ENCODE measurements at regions not wholly inside any gene's neighbourhood (a gene's known extent, or its start where the extent isn't known, plus 50 kb on each side); places are given as distances from the start of the nearest gene placed in this dataset.

DNA sequence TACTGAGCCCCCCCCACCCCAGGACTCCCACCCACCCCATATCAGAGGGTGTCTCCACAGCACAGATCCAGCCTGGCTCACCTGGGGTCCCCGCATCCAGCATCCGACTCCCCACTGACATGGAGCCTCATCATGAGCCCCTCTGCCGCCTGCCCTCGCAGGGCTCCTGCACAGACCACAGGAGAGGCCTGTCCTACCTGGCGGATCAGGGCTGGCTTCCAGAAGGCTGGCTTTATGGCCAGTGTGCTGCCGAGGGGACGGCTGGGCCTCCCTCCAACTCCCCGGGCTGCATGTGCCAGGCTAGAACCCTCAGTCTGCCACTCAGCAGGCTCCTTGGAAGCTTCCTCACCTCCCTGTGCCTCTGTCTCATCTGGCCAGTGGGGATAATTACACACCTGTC lies 119.0 kb downstream of the RFLNA start:
- DNase-seq (ENCODE audit: low read depth in 2 of 2), result no peak

DNA sequence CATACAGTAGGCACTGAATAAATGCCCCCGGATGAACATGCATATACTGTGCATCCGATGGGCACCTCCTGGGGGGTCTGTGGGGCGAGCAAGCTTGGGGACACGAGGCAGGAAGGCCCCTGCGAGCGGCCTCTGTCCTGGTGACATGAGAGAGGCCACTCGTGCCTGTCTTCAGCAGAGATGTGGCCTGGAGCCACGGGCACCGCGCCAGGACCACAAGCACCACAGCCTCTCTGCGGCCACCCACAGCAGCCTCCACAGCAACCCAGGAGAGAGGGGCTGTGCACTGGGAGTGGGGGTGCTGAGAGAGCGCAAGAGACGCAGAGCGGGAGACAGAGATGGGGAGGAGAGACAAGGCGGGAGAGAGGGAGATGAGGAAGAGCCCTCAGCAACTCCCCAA lies 118.5 kb downstream of the RFLNA start:
- no peak for DNase-seq (ENCODE audit: low read depth in 2 of 2)

DNA sequence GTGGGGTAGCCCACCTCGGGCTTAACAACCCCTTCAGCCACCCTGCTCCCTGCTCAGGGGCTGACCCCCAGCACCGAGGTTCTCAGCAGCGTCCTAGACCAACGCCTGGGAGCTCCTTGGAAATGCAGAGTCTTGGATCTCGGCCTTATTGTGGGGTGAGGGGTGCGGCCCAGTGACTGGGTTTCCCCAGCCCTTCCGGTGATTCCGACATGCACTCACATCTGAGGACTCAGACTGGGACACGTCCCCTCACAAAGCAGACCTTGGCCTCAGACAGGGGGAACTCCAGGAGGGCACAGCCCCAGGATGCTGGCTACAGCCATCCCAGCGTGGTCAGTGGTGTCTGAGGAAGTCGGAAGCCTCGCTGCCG lies 117.7 kb downstream of the RFLNA start:
- DNase-seq (ENCODE audit: low read depth in 2 of 2), result no peak

DNA sequence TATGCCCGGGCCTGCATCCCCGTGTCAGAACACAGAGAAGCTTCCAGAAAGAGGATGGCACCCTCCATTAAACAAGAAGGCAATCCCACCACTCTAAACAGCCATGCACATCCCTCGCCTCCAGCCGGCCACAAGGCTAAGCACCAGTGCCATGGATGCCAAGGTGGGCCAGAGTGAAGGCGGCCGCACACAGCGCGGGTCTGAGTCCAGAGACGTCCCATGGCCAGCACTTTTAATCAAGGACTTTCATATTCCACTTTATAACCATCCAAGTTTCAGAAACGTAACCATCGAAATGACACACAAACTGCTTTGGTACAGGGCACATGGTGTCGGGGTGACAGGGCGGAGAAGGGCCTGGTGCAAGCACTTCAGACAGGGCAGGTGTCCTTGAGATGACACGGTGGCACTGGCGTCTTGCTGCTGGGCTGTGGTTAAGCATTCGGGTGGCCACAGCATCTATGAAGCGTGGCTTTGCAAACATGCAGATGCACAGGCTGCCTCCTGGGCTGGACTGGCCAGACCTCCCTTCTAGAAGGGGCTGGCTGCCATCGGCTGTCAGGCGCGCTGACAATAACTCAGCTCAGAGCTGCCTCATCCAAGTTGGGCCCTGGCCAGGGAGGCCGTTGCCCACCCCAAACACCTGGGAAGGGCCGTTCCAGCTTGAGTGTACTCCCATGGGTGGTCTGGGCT lies 117.2 kb downstream of the RFLNA start:
- DNase-seq (ENCODE audit: low read depth in 2 of 2), result no peak

DNA sequence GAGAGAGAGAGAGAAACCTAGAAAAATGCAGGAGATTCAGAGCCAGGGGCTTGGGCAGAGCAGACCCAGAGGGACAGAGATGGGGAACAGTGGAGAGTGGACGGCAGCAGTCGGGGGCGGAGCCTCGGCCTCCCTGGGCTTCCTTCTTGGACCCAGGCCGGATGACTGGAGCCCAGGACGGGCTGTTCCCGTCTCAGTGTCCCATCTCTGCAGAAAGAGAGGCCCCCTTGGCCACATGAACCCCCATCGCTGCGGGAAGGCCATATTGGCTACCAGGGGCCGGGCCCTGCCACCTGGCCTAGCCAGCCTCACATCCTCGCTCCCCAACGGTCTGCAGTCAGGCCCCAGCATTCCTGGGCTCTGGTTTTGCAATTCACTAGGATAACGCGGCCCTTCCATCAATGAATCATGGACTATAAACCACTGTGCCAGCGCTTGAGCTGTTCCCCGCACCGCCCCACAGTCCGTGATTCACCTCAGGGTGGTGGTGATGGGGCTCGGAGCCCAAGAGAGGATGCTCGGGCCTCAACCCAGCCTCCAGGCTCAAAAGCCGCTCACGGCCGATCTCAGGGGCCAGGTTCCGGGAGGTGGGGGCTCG lies 116.5 kb downstream of the RFLNA start:
- DNase-seq (ENCODE audit: low read depth in 2 of 2), result no peak

DNA sequence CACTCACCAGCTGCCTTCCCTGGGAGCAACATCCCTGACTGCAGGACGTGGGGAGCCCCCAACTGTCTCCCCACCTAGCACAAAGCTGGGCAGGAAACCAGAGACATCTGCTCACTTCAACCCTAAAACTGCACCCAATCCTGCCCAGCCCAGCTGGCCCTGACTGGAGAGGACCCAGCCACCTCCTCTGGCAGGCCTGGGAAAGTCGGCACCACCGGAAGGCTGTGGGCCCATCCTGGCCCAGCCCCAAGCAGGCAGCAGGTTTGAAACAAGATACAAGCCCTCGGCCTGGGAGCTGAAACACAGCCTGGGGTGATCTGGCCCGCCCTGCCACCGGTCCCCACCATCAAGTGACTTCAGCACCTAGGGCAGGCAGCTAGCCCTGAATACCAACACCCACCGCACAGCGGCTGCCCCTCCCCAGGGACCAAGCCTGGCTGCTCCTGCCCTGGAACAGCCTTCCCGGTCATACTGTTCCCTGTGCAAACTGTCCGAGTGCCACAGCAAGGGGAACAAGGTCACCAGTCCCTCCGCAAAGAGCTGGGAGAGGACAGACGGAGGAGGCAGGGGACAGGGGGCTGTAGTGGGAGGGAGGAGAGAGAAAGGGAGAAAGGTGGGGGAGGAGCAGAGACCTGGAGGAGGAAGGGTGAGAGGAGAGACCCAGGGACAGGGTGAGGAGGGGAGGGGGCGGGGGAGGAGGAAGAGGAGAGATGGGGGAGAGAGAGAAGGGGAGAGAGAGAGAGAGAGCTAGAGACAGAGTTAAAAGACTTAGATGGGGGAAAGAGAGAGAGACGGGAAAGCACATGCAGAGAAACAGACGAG lies 115.7 kb downstream of the RFLNA start:
- DNase-seq (ENCODE audit: low read depth in 2 of 2), result no peak

DNA sequence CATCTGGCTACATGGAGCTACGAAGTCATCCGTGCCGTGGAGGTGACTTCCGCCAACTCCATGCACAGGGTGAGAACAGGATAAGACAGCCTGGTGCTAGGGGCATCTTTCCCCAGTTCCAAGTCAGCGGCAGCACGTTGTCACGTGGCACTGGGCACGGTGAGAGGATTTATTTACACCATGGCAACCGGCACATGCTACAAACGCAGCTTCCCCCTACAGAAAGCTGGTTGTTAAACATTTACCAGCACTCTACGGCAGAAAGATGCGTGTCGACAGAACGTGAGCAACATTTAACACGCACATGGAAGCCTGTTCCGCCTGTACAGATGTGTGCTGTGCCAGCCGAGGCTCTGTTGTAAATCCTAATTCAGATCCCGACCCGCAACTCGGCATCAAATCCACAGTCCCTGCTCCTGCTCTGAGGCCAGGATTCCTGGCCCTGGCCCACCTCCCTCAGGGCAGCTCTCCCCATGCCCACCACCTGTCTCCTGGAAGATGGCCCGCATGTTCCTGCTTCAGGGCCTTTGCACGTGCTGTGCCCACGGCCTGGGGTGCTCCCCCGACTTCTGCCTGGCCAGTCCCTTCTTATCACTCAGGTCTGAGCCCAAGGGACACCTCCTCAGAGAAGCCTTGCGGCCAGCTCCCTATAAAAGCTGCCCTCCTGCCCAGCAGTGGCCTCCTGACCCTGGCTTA lies 114.1 kb downstream of the RFLNA start:
- DNase-seq (ENCODE audit: low read depth in 2 of 2), result no peak

DNA sequence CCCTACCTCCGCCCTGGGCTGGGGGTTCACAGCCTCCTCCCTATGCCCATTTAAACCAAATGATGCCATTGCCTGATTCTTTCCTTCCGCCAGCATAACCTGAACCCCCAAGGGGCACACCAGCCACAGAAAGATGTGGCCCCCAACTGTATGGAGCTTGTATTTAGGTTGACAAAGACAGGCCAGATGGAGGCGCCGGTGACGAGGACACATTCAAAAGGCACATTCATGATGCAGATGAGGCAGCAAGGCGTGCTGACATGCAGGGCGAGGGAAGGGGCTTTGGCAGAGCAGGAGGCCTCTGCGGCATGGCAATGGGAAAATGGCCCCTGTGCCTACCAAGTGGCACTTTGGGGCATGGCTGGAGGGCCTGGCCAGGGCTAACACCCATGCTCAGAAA lies 112.2 kb downstream of the RFLNA start:
- no peak for DNase-seq (ENCODE audit: low read depth in 2 of 2)

DNA sequence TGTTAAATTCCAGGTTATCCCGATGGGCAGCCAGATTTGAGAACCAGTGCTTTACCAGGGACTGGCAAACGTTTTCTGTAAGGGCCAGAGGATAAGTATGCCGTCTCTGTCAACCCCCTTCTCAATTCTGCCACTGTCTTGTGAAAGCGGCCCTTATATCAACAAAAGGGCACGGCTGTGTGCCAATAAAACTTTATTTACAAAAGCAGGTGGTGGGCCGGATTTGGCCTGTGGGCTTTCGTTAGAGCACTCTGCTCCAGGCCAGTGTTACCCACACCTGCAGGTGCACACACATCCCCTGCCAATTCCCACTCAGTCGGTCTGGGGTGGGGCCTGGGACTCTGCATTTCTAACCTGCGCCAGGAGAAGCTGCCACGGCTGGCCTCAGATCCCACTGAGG lies 111.2 kb downstream of the RFLNA start:
- no peak for DNase-seq (ENCODE audit: low read depth in 2 of 2)

DNA sequence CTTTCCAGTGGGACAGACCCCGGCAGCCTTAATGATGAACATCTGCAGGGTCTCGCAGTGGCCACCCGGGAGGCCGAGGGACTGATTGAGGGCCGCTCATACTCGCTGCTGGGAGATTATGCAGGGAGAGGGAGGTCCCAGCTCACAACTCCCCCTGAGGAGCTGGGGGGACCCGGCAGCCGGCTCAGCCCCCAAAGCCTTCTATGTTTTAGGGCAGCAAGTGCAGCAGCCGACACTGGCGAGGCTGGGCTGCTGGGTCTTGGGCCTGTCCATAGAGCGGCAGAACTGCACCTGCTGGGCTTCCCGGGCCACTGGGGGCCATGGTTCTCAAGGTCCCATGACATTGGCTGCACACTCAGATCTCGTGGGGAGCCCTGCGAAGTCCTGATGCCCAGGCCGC lies 110.7 kb downstream of the RFLNA start:
- DNase-seq (ENCODE audit: low read depth in 2 of 2), result no peak

DNA sequence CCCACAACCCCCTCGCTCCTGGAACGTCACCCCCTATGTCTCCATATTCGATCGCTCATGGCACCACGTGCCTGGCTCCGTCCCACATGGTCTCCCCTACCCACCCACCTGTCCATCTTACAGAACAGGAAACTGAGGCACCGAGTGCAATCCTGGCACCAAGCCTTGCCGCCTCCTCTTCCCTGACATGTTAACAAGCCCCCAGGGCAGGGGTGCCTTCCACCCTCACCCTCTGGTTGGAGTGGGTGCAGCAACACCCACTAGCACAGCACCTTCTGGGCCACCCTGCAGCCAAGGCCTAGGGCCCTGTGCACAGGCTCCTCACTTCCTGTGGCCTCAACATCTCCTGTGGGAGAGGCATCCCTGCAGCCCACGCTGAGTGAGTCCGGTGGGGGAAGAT lies 110.3 kb downstream of the RFLNA start:
- no peak for DNase-seq (ENCODE audit: low read depth in 2 of 2)

DNA sequence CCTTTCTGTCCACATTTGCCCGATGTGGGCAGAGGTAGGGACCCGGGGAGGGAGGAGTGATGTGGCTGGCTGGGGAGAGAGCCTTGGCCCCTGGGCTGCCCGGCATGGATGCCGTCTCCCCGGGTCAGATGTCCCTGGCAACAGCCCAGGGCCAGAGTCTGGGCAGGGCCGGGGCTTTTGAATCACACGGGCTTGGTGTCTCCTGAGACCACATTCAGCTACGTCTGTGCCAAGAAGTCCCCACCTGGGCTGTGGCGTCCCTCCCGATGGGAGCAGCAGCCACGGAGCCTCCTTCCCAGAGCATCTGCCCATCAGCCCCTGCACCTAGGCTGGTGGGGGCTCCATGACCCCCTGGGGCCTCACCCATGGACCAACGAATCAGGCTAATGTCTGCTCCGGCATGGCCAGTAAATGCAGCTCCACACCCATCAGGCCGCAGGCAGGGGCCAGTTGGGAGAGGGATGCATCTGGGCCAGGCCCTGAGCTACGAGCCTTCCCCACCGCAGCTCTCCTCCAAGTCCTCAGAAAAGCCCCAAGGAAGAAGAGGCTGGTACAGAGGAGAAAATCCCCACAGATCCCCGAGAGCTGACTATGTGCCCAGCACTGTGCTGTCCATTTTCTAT lies 109.4 kb downstream of the RFLNA start:
- no peak for DNase-seq (ENCODE audit: low read depth in 2 of 2)

DNA sequence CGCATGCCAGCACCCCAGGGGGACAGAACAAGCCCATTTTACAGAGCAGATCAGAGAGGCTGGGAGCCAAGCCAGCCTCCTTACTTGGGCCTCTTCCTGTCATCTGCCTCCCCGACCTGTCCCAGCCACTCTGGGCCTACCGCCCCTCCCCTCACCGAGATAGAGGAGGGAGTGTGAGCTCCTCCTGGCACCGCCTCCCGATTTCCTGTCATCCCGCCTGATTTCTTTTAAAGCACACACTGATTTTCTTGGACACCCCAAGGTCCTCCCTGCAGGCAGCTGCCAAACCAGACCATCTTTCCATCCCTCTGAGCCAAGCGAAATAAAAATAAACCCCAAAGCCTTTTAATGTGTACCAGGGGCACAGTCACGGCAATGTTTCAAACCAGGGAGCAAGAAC lies 108.4 kb downstream of the RFLNA start:
- no peak for DNase-seq (ENCODE audit: low read depth in 2 of 2)

DNA sequence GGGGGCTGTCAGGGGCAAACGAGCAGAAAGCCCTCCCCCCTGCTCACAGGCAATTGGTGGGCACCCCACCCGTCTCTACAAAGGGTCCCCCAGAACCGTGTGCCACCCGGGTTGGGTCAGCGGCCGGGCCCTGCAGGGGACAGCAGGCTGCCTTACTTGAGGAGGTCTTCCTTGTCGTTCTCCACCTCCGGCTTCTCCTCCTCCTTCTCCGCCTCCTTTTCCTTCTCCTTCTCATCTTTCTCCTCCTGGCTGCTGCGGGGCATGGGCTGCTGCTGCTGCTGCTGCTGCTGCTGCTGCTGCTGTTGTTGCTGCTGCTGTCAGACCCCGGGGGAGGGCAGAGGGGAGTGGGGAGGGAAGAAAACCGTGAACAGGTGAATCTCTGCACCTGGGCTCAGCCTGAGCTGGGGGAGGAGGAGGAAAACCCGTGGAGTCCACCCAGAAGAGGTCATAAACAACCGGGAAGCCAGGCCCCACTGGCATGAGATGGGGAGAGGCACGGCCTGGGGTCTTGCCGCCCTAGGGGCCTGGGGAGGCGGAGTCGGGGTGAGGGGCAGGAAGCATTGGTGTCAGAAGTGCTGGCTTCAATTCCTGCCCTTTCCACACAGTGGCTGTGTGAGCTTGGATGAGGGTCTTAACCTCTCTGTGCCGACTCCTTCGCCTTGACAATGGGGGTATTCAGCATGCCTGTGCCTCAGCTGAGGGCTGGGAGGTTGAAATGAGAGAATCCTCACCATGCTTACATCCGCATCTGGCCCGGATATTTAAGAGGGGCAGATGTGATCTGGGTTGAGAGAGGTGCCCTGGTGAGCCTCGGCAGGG lies 107.6 kb downstream of the RFLNA start:
- DNase-seq (ENCODE audit: low read depth in 2 of 2), result no peak

DNA sequence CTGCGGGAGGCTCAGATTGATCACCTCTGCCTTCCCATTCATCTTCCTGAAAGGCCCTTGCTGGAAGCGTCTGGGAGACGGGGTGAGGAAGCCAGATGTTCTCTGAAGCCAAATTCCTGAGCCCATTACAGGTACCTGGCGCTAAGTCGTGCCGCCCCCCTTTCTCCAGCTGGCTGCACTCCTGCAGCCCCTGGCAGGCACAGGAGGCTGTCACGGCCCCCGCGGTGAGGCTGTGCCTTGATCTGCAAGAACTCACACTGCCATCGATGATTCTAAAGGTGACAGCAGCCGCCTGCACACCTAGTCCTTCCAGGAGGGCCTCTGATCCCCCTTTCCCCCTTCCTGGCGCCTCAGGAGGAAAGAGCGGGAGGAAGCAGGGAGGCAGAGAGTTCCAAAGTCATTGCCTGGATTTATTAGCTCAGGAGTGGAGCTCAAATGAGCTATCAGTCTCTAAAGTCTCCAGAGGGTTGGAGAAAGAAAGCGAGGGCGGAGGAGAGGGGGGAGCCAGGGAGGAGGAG lies 106.9 kb downstream of the RFLNA start:
- no peak for DNase-seq (ENCODE audit: low read depth in 2 of 2)

DNA sequence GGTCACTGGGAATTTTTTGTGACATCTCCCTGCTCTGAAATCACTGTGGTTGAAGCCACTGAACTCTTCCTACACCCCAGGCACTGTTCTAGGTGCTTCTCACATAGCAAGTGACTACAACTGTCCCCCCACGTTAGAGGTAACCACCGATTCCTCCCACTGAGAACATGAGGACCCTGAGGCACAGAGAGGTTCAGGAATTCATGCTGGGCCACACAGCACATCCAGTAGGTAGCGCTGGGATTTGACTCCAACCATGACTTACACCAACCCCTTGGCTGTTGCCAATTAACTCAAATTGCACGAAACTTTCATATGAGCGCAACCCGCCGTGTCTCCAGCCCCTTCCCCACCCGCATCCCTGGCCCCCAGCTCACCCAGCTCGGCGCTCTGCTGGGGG lies 105.2 kb downstream of the RFLNA start:
- no peak for DNase-seq (ENCODE audit: low read depth in 2 of 2)

DNA sequence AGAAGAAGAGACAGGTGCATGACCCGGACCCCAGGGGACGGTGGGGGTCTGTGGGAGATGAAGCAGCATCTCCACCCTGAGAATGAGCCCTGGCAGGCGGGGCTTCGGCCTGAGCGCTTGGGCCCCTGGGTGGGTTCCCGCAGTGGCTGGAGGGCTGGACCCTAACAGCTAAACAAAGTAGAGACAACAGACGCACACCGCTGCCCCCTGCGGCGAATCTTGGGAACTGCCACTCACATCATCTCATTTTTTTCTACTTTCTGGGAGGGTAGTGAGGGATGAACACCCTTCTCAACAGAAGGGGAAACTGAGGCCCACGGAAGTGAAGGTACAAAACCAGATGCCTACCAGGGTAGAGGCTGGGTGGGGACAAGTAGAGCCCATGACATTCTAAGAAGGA lies 104.7 kb downstream of the RFLNA start:
- DNase-seq (ENCODE audit: low read depth in 2 of 2), result no peak

DNA sequence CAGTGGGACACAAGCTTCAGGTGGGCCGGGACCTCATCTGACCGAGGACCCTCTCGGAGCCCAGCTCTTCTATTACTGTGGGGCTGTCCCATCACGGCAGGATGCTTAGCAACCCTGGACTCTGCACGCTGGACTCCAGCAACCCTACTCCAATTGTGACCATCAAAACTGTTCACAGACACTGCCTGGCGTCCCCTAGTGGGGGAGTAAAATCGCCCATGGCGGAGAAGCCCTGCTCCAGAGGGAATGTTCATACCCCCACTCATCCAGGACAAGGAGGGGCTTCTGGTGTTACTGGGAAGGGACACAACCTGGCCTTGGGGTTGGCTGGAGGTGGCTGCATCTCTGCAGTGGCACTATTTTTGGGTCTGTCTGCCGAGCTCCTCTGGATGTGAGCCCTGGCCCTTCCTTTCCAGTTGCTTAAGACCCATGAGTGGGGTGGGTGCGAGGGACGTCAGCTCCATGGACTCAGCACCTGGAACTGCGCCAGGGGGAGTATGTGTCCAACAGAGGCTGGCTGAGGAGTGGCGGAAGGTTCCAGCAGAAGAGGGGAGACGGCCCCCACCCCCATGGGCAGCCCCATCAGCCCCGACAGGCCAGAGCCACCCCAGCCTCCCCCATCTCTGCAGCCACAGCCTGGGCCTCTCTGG lies 103.8 kb downstream of the RFLNA start:
- no peak for DNase-seq (ENCODE audit: low read depth in 2 of 2)

DNA sequence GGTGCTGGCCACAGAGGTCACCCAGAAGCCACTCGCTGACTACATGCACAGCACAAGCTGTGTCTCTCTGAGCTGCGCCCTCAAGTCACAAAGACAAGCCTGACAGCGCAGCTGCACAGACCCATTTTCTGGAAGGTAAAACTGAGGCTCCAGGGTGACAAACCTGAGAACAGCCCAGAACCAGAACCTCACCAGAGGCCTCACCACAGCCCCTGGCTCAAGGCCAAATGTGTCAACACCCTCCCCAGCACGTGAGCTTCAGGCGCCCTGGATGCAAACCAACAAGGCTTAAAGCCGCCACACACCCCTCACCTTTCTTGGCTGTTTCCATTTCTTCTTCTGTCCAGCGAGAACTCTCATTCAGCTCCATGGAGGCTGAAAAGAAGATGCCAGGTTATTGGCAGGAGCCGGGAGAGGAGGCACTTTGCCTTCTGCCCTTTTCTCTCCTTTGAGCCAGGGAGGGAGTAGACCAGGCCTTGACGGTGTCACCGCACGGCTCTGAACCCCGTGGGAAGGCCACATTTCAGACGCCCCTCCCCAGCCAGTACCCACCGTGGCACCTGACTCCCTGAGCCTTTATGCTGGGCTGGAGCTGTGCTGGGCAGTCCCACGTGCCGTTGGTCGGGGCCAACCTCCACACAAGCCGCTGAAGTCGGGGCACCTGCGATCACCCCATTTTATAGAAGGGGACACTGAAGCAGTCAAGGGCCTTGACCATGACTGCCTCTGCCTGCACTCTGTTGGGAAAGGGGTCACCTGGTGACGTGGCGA lies 103.1 kb downstream of the RFLNA start:
- no peak for DNase-seq (ENCODE audit: low read depth in 2 of 2)

DNA sequence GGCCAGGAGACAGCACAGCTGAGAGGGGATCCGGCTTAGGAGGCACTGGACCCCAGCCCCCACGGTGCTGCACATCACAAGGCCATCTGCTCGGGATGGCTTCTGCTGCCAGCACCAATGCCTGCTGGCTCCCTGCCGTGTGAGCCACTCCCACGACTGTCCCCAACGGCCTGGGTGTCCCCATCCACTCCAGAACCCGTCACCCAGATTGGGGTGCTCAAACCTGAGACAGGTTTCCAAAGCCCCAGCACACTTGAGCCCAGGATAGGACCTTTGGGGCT lies 102.4 kb downstream of the RFLNA start:
- DNase-seq (ENCODE audit: low read depth in 2 of 2), result no peak
